HCT116 (cell line): ENCODE measurements at regions not wholly inside any gene's neighbourhood (a gene's known extent, or its start where the extent isn't known, plus 50 kb on each side); places are given as distances from the start of the nearest gene placed in this dataset.

Experiments
- CTCF ChIP-seq, 3 experiments: fragments of 200-600 bp in 1 of 3; sonication (generic) in 1 of 3; IDR thresholded peaks in 2 of 3; conservative IDR thresholded peaks in 1 of 3; 2 replicates each; pipeline ENCODE4 v1.5.1; 2012 to 2017; ENCODE audit warnings: low read depth in 2 of 3, low read length in 2 of 3, antibody characterized with exemption in 1 of 3, borderline replicate concordance in 1 of 3, control low read depth in 1 of 3, mild to moderate bottlenecking in 1 of 3, mixed read lengths in 1 of 3, mixed run types in 1 of 3, moderate library complexity in 1 of 3; ENCODE audit not compliant: insufficient read depth in 1 of 3
- EZH2 ChIP-seq: fragments of 200-600 bp; sonication (generic); IDR thresholded peaks from 2 replicates; pipeline ENCODE4 v1.6.1; 2017; ENCODE audit warnings: antibody characterized with exemption, mixed run types
- EZH2phosphoT487 ChIP-seq: fragments of 200-600 bp; IDR thresholded peaks from 2 replicates; pipeline ENCODE4 v1.6.1; 2018; ENCODE audit warnings: antibody characterized with exemption, borderline replicate concordance
- JUND ChIP-seq: IDR thresholded peaks from 2 replicates; pipeline ENCODE4 v1.6.1; 2012
- POLR2A ChIP-seq: IDR thresholded peaks from 2 replicates; pipeline ENCODE4 v1.7.0; 2011; ENCODE audit warnings: borderline replicate concordance; ENCODE audit not compliant: insufficient read depth, insufficient read length; ENCODE audit errors: extremely low read depth
- POLR2AphosphoS5 ChIP-seq: IDR thresholded peaks from 2 replicates; pipeline ENCODE4 v1.6.1; 2011; ENCODE audit warnings: mild to moderate bottlenecking, low read depth, low read length, moderate library complexity
- RAD21 ChIP-seq: IDR thresholded peaks from 2 replicates; pipeline ENCODE4 v1.6.1; 2012; ENCODE audit warnings: low read depth, mild to moderate bottlenecking
- REST ChIP-seq: IDR thresholded peaks from 2 replicates; pipeline ENCODE4 v1.6.1; 2012; ENCODE audit warnings: low read depth

- TF ChIP-seq POLR2AphosphoS5 (no peak), CTCF (IDR thresholded peaks at IDR 0.05 in 2 of 3, conservative IDR thresholded peaks at IDR 0.05 in 1 of 3; ENCODE audit: borderline replicate concordance in 1 of 3, insufficient read depth in 1 of 3, low read depth in 2 of 3, low read length in 2 of 3) (no peak), REST (no peak), POLR2A (no peak), EZH2phosphoT487 (no peak), RAD21 (no peak), EZH2 (no peak), JUND (no peak)
These were observed 172.5 kb downstream of the MTHFS start for GRCh38 chr15:79724312-79724711.
